ENCODE measurements at regions not wholly inside any gene's neighbourhood (a gene's known extent, or its start where the extent isn't known, plus 50 kb on each side); places are given as distances from the start of the nearest gene placed in this dataset.

- H3K27ac ChIP-seq, result no peak overlapping the region
- TF ChIP-seq CTCF (IDR thresholded peaks at IDR 0.05), result no peak
- no peak for TF ChIP-seq ZFX (IDR thresholded peaks at IDR 0.05; ENCODE audit: borderline replicate concordance)
Observed at GRCh38 chr2:5509362-5509761, 182.8 kb upstream of the SOX11 start.

GRCh38 chr2:5510082-5510481 lies 182.1 kb upstream of the SOX11 start:
- TF ChIP-seq ZFX (IDR thresholded peaks at IDR 0.05; ENCODE audit: borderline replicate concordance) (no peak), CTCF (IDR thresholded peaks at IDR 0.05) (no peak)
- no peak overlapping the region for H3K27ac ChIP-seq

- TF ChIP-seq ZFX (IDR thresholded peaks at IDR 0.05; ENCODE audit: borderline replicate concordance) (no peak), CTCF (IDR thresholded peaks at IDR 0.05) (no peak)
- H3K27ac ChIP-seq, result no peak overlapping the region
Observed at GRCh38 chr2:5515693-5516092, 176.5 kb upstream of the SOX11 start.

- TF ChIP-seq CTCF (IDR thresholded peaks at IDR 0.05) (no peak), ZFX (IDR thresholded peaks at IDR 0.05; ENCODE audit: borderline replicate concordance) (no peak)
Observed at GRCh38 chr2:5519286-5519685, 172.9 kb upstream of the SOX11 start.

GRCh38 chr2:5520463-5520972 lies 171.7 kb upstream of the SOX11 start:
- H3K27ac ChIP-seq, result no peak overlapping the region

More at GRCh38 chr2:5519286-5519685, 172.9 kb upstream of the SOX11 start:
- no peak overlapping the region for H3K27ac ChIP-seq

GRCh38 chr2:5521461-5521860 lies 170.7 kb upstream of the SOX11 start:
- TF ChIP-seq CTCF (IDR thresholded peaks at IDR 0.05) (no peak), ZFX (IDR thresholded peaks at IDR 0.05; ENCODE audit: borderline replicate concordance) (no peak)
- H3K27ac ChIP-seq, result no peak overlapping the region

More at GRCh38 chr2:5520463-5520972, 171.7 kb upstream of the SOX11 start:
- TF ChIP-seq CTCF (IDR thresholded peaks at IDR 0.05) (no peak), ZFX (IDR thresholded peaks at IDR 0.05; ENCODE audit: borderline replicate concordance) (no peak)

- no peak overlapping the region for H3K27ac ChIP-seq
- no peak for TF ChIP-seq CTCF (IDR thresholded peaks at IDR 0.05)
- TF ChIP-seq ZFX (IDR thresholded peaks at IDR 0.05; ENCODE audit: borderline replicate concordance), result no peak
Observed at GRCh38 chr2:5524551-5524950, 167.6 kb upstream of the SOX11 start.
